Posterior cingulate gyrus (tissue), 11 donors: ENCODE measurements at regions not wholly inside any gene's neighbourhood (a gene's known extent, or its start where the extent isn't known, plus 50 kb on each side); places are given as distances from the start of the nearest gene placed in this dataset.

ENCODE experiments used
- DNase-seq, 10 donors: peaks; one replicate each; pipeline versions ENCODE4 v3.0.0 to v3.0.0-alpha.2; 2020 to 2021; ENCODE audit warnings: mixed read lengths in 3 of 10
- intact Hi-C: fragments of 100-400 bp; cut with DNase I; formaldehyde crosslinking; loops from one replicate; pipeline ENCODE4 v1.15.1; 2023

GRCh38 chr7:25976630-25977029, 175.4 kb upstream of the NFE2L3 start:
- DNase-seq, result no peak
- intact Hi-C loops, result no loop called here

GRCh38 chr7:25978466-25978865, 173.5 kb upstream of the NFE2L3 start:
- intact Hi-C loops, result no loop called here
- no peak for DNase-seq

GRCh38 chr7:25979605-25980004, 172.4 kb upstream of the NFE2L3 start:
- no peak for DNase-seq
- intact Hi-C loops, result no loop called here

GRCh38 chr7:25982684-25983083, 169.3 kb upstream of the NFE2L3 start:
- no peak for DNase-seq
- intact Hi-C loops, result no loop called here

- DNase-seq, result no peak
- intact Hi-C loops, result no loop called here
These were observed 166.8 kb upstream of the NFE2L3 start for GRCh38 chr7:25985196-25985595.

- no peak for DNase-seq
- intact Hi-C loops, result no loop called here
These were observed 163.4 kb upstream of the NFE2L3 start for GRCh38 chr7:25988640-25989039.

- DNase-seq, result no peak
- intact Hi-C loops, result no loop called here
These were observed 162.8 kb upstream of the NFE2L3 start for GRCh38 chr7:25989140-25989705.

- intact Hi-C loops, result no loop called here
- no peak for DNase-seq
These were observed 157.5 kb upstream of the NFE2L3 start for GRCh38 chr7:25994433-25994994.

GRCh38 chr7:25995216-25995615, 156.8 kb upstream of the NFE2L3 start:
- no peak for DNase-seq
- intact Hi-C loops, result no loop called here

GRCh38 chr7:25996006-25996408, 156.0 kb upstream of the NFE2L3 start:
- intact Hi-C loops, result no loop called here
- no peak for DNase-seq

- intact Hi-C loops, result no loop called here
- no peak for DNase-seq
These were observed 153.5 kb upstream of the NFE2L3 start for GRCh38 chr7:25998499-25998898.

GRCh38 chr7:26000841-26001240, 151.2 kb upstream of the NFE2L3 start:
- intact Hi-C loops, result no loop called here
- no peak for DNase-seq

- intact Hi-C loops, result no loop called here
- DNase-seq, result no peak
These were observed 150.2 kb upstream of the NFE2L3 start for GRCh38 chr7:26001662-26002244.

GRCh38 chr7:26005683-26006410, 146.2 kb upstream of the NFE2L3 start:
- DNase-seq, result no peak

GRCh38 chr7:26006426-26006825, 145.6 kb upstream of the NFE2L3 start:
- DNase-seq, result no peak
- intact Hi-C loops, result no loop called here

More at GRCh38 chr7:26005683-26006410, 146.2 kb upstream of the NFE2L3 start:
- intact Hi-C loops, result no loop called here

GRCh38 chr7:26007510-26007909, 144.5 kb upstream of the NFE2L3 start:
- no peak for DNase-seq
- intact Hi-C loops, result no loop called here

- intact Hi-C loops, result no loop called here
These were observed 143.6 kb upstream of the NFE2L3 start for GRCh38 chr7:26008428-26008827.

GRCh38 chr7:26011039-26011696, 140.8 kb upstream of the NFE2L3 start:
- no peak for DNase-seq
- intact Hi-C loops, result no loop called here

More at GRCh38 chr7:26008428-26008827, 143.6 kb upstream of the NFE2L3 start:
- DNase-seq, result no peak

- no peak for DNase-seq
- intact Hi-C loops, result no loop called here
These were observed 138.4 kb upstream of the NFE2L3 start for GRCh38 chr7:26013551-26014083.

- no peak for DNase-seq
- intact Hi-C loops, result no loop called here
These were observed 129.0 kb upstream of the NFE2L3 start for GRCh38 chr7:26022982-26023381.

- intact Hi-C loops, result no loop called here
These were observed 122.1 kb upstream of the NFE2L3 start for GRCh38 chr7:26029911-26030310.

More at GRCh38 chr7:26029911-26030310, 122.1 kb upstream of the NFE2L3 start:
- DNase-seq, result no peak
